H9 (cell line): ENCODE measurements at regions not wholly inside any gene's neighbourhood (a gene's known extent, or its start where the extent isn't known, plus 50 kb on each side); places are given as distances from the start of the nearest gene placed in this dataset.

Experiments
- DNase-seq: peaks from one replicate; pipeline ENCODE4 v3.0.0-alpha.2; 2017
- H2AFZ ChIP-seq: one replicate; pipeline ENCODE4 v1.6.1; 2013; ENCODE audit warnings: mild to moderate bottlenecking, low read length, control low read depth, moderate library complexity
- H2AK5ac ChIP-seq: 2 replicates; pipeline ENCODE4 v1.6.1; 2013; ENCODE audit warnings: low read length, control low read depth, mixed read lengths; ENCODE audit not compliant: insufficient read length
- H2BK120ac ChIP-seq: one replicate; pipeline ENCODE4 v1.6.1; 2013; ENCODE audit warnings: low read depth, mild to moderate bottlenecking, low read length, control low read depth, inconsistent platforms; ENCODE audit not compliant: poor library complexity, severe bottlenecking
- H2BK12ac ChIP-seq: 2 replicates; pipeline ENCODE4 v1.6.1; 2013; ENCODE audit warnings: low read length, control low read depth, mixed read lengths, low read depth; ENCODE audit not compliant: insufficient read length
- H2BK15ac ChIP-seq: 2 replicates; pipeline ENCODE4 v1.6.1; 2013; ENCODE audit warnings: low read depth, low read length, control low read depth
- H2BK20ac ChIP-seq: one replicate; pipeline ENCODE4 v1.6.1; 2013; ENCODE audit warnings: low read depth, mild to moderate bottlenecking, low read length, control low read depth, inconsistent platforms; ENCODE audit not compliant: poor library complexity, severe bottlenecking
- H2BK5ac ChIP-seq: 2 replicates; pipeline ENCODE4 v1.6.1; 2013; ENCODE audit warnings: low read length, control low read depth, mixed read lengths; ENCODE audit not compliant: insufficient read length
- H3K14ac ChIP-seq: 2 replicates; pipeline ENCODE4 v1.6.1; 2013; ENCODE audit warnings: low read length, control low read depth; ENCODE audit not compliant: insufficient read depth
- H3K18ac ChIP-seq: 2 replicates; pipeline ENCODE4 v1.6.1; 2013; ENCODE audit warnings: low read depth, mild to moderate bottlenecking, mixed read lengths, low read length, control low read depth; ENCODE audit not compliant: insufficient read length
- H3K23ac ChIP-seq: 2 replicates; pipeline ENCODE4 v1.6.1; 2013; ENCODE audit warnings: low read length, control low read depth, mixed read lengths, low read depth; ENCODE audit not compliant: insufficient read length
- H3K23me2 ChIP-seq: 2 replicates; pipeline ENCODE4 v1.6.1; 2013; ENCODE audit warnings: low read depth, mild to moderate bottlenecking, mixed read lengths, low read length, control low read depth; ENCODE audit not compliant: insufficient read length, poor library complexity, severe bottlenecking
- H3K27ac ChIP-seq: 2 replicates; pipeline ENCODE4 v1.5.1; 2013; ENCODE audit warnings: low read length, control low read depth, mixed read lengths, low read depth; ENCODE audit not compliant: insufficient read length
- H3K27me3 ChIP-seq: 2 replicates; pipeline ENCODE4 v1.6.1; 2013; ENCODE audit warnings: low read length, control low read depth, inconsistent platforms; ENCODE audit not compliant: insufficient read depth
- H3K4ac ChIP-seq: 2 replicates; pipeline ENCODE4 v1.6.1; 2013; ENCODE audit warnings: low read depth, mild to moderate bottlenecking, control low read depth, inconsistent platforms, low read length, moderate library complexity
- H3K4me1 ChIP-seq: 2 replicates; pipeline ENCODE4 v1.6.1; 2013; ENCODE audit warnings: low read length, control low read depth, inconsistent platforms; ENCODE audit not compliant: insufficient read depth
- H3K4me2 ChIP-seq: 2 replicates; pipeline ENCODE4 v1.6.1; 2013; ENCODE audit warnings: low read length, control low read depth, mixed read lengths; ENCODE audit not compliant: insufficient read length, insufficient read depth
- H3K56ac ChIP-seq: 2 replicates; pipeline ENCODE4 v1.6.1; 2013; ENCODE audit warnings: low read depth, mild to moderate bottlenecking, mixed read lengths, low read length, control low read depth; ENCODE audit not compliant: insufficient read length
- H3K79me1 ChIP-seq: 2 replicates; pipeline ENCODE4 v1.6.1; 2013; ENCODE audit warnings: low read depth, mild to moderate bottlenecking, moderate library complexity, low read length, control low read depth, inconsistent platforms; ENCODE audit not compliant: insufficient read depth, poor library complexity, severe bottlenecking
- H3K79me2 ChIP-seq: 2 replicates; pipeline ENCODE4 v1.6.1; 2013; ENCODE audit warnings: low read length, control low read depth, inconsistent platforms; ENCODE audit not compliant: insufficient read depth
- H3K9ac ChIP-seq: 2 replicates; pipeline ENCODE4 v1.6.1; 2013; ENCODE audit warnings: low read length, control low read depth, mixed read lengths; ENCODE audit not compliant: insufficient read length; ENCODE audit errors: extremely low read depth
- H3K9me3 ChIP-seq: one replicate; pipeline ENCODE4 v1.6.1; 2013; ENCODE audit warnings: low read depth, low read length, inconsistent platforms; ENCODE audit not compliant: control insufficient read depth
- H3T11ph ChIP-seq: one replicate; pipeline ENCODE4 v1.6.1; 2013; ENCODE audit warnings: mild to moderate bottlenecking, low read length, control low read depth, inconsistent platforms
- H4K20me1 ChIP-seq: one replicate; pipeline ENCODE4 v1.6.1; 2013; ENCODE audit not compliant: control insufficient read depth, insufficient read length, insufficient read depth
- H4K5ac ChIP-seq: 2 replicates; pipeline ENCODE4 v1.6.1; 2013; ENCODE audit warnings: low read depth, mild to moderate bottlenecking, mixed read lengths, low read length, control low read depth; ENCODE audit not compliant: insufficient read length
- H4K8ac ChIP-seq: replicated peaks from 2 replicates; pipeline ENCODE4 v1.6.1; 2013; ENCODE audit warnings: low read length, control low read depth, mixed read lengths, low read depth; ENCODE audit not compliant: insufficient read length
- H4K91ac ChIP-seq: 2 replicates; pipeline ENCODE4 v1.6.1; 2013; ENCODE audit warnings: low read depth, mild to moderate bottlenecking, moderate library complexity, mixed read lengths, low read length, control low read depth; ENCODE audit not compliant: insufficient read length
- H3K27ac Mint-ChIP-seq, 3 experiments: 2 replicates in 2 of 3; 3 replicates in 1 of 3; pipeline ENCODE4 v1.8.0; 2020 to 2021; ENCODE audit warnings: mixed read lengths in 3 of 3, mild to moderate bottlenecking in 1 of 3, moderate library complexity in 1 of 3
- H3K27me3 Mint-ChIP-seq: 2 replicates; pipeline ENCODE4 v1.8.0; 2021; ENCODE audit warnings: low read depth, mild to moderate bottlenecking, moderate library complexity, mixed read lengths
- H3K36me3 Mint-ChIP-seq, 3 experiments: 2 replicates in 2 of 3; 3 replicates in 1 of 3; pipeline ENCODE4 v1.8.0; 2020 to 2021; ENCODE audit warnings: low read depth in 3 of 3, mixed read lengths in 3 of 3; ENCODE audit not compliant: insufficient read depth in 1 of 3
- H3K4me1 Mint-ChIP-seq, 2 experiments: 2 replicates each; pipeline ENCODE4 v1.8.0; 2020; ENCODE audit warnings: mixed read lengths in 2 of 2
- H3K4me3 Mint-ChIP-seq, 2 experiments: 2 replicates in 1 of 2; 3 replicates in 1 of 2; pipeline ENCODE4 v1.8.0; 2020 to 2021; ENCODE audit warnings: mild to moderate bottlenecking in 2 of 2, mixed read lengths in 2 of 2, moderate library complexity in 1 of 2
- H3K9me3 Mint-ChIP-seq, 2 experiments: 2 replicates in 1 of 2; 3 replicates in 1 of 2; pipeline ENCODE4 v1.8.0; 2020; ENCODE audit warnings: mild to moderate bottlenecking in 2 of 2, mixed read lengths in 2 of 2, moderate library complexity in 1 of 2
- CTCF ChIP-seq: fragments of 200-600 bp; sonication (generic); conservative IDR thresholded peaks from 3 replicates; pipeline ENCODE4 v1.8.0; 2021; ENCODE audit warnings: antibody characterized with exemption, mild to moderate bottlenecking
- WGBS: extraction: QIAGEN DNeasy Blood & Tissue Kit; methylation state at CpG from one replicate; pipeline ENCODE4 v1.1.7; 2013; ENCODE audit warnings: missing lambda C conversion rate, low lambda C conversion rate, mixed read lengths; ENCODE audit not compliant: insufficient read length; ENCODE audit errors: extremely low coverage; 5-methylcytosine and 5-hydroxymethylcytosine counted together

GRCh38 chr6:169310983-169311382 lies 57.3 kb upstream of the THBS2 start:
- Histone ChIP-seq H3K27ac (no peak overlapping the region), H3K27me3 (no peaks in the 10 kb centered on the region), H3K4ac (no peak overlapping the region), H3K9me3 (no peaks in the 10 kb centered on the region), H4K5ac (no peak overlapping the region), H3K4me1 (no peaks in the 10 kb centered on the region), H2BK15ac (no peak overlapping the region), H2BK5ac (no peak overlapping the region), H3K56ac (no peak overlapping the region), H3K79me2 (no peaks in the 10 kb centered on the region), H4K91ac (no peak overlapping the region), H2BK12ac (no peak overlapping the region), H3K18ac (no peak overlapping the region), H3K4me2 (no peak overlapping the region), H2BK120ac (no peak overlapping the region), H2AFZ (no peak overlapping the region), H3K79me1 (no peaks in the 10 kb centered on the region), H4K20me1 (no peaks in the 10 kb centered on the region), H3K23me2 (no peaks in the 10 kb centered on the region), H2BK20ac (no peak overlapping the region), H3K14ac (no peak overlapping the region), H4K8ac (no peak overlapping the region), H3T11ph (no peak overlapping the region), H3K23ac (no peak overlapping the region), H2AK5ac (no peak overlapping the region), H3K9ac (no peak overlapping the region)
- H3K36me3 Mint-ChIP-seq, result 0 out of 7 replicates have a peak, but pooled peaks cover 0 to 4% (median 0%) of the 10 kb centered on the region in 3 experiments
- no peaks in the 10 kb centered on the region for H3K4me1 Mint-ChIP-seq
- no peak for TF ChIP-seq CTCF
- no CpG with 5 or more reads among the region's 3 CpGs for WGBS
- H3K27me3 Mint-ChIP-seq, result no peaks in the 10 kb centered on the region; the same call in 1 of the 2 replicates
- DNase-seq, result no peak
- H3K27ac Mint-ChIP-seq, result no peak overlapping the region
- H3K9me3 Mint-ChIP-seq, result no peaks in the 10 kb centered on the region; a peak in 1 of 5 replicates
- H3K4me3 Mint-ChIP-seq, result no peak overlapping the region
